Fibroblast of lung (primary cell): ENCODE measurements at regions not wholly inside any gene's neighbourhood (a gene's known extent, or its start where the extent isn't known, plus 50 kb on each side); places are given as distances from the start of the nearest gene placed in this dataset.

Experiments
- CTCF ChIP-seq, 2 donors: IDR thresholded peaks in 1 of 2; conservative IDR thresholded peaks in 1 of 2; 1 replicate in 1 of 2; 2 replicates in 1 of 2; pipeline ENCODE4 v1.5.1; 2011 to 2012; ENCODE audit warnings: low read length in 2 of 2, control low read depth in 1 of 2, inconsistent platforms in 1 of 2, low read depth in 1 of 2, mild to moderate bottlenecking in 1 of 2
- EZH2 ChIP-seq: IDR thresholded peaks from 2 replicates; pipeline ENCODE4 v1.5.1; 2012; ENCODE audit warnings: low read length, control low read depth, mild to moderate bottlenecking; ENCODE audit errors: missing control alignments

DNA sequence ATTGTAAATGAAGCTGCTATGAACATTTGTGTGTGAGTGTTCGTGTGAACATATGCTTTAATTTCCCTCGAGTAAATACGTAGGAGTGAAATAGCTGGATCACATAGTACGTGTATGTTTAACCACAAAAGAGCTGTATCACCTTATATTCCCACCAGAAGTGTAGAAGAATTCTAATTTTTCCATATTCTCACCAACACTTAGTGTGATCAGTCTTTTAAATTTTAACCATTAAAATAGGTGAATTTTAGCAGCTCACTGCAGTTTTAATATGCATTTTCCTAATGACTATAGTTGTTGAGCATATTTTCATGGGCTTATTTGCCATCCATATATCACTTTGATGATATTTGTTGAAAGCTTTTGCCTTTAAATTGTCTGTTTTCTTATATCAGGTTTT is 741.2 kb downstream of the PTPRU start:
- no peak for TF ChIP-seq CTCF (conservative IDR thresholded peaks at IDR 0.05 in 1 of 2, IDR thresholded peaks at IDR 0.05 in 1 of 2; ENCODE audit: low read depth in 1 of 2, low read length in 2 of 2)
- TF ChIP-seq EZH2, result no peak
